H1 (cell line): ENCODE measurements at regions not wholly inside any gene's neighbourhood (a gene's known extent, or its start where the extent isn't known, plus 50 kb on each side); places are given as distances from the start of the nearest gene placed in this dataset.

Experiments
- BACH1 ChIP-seq: IDR thresholded peaks from 2 replicates; pipeline ENCODE4 v1.6.1; 2012; ENCODE audit warnings: low read length, improper control_type of control experiment
- BCL11A ChIP-seq, 2 experiments: IDR thresholded peaks; one replicate each; pipeline ENCODE4 v1.6.1; 2011; ENCODE audit warnings: low read depth in 2 of 2, low read length in 2 of 2, mild to moderate bottlenecking in 2 of 2
- HDAC2 ChIP-seq, 2 experiments: fragments of 300-600 bp in 1 of 2; sonication (generic) in 1 of 2; IDR thresholded peaks; 2 replicates each; pipeline ENCODE4 v1.6.1; 2011 to 2012; ENCODE audit warnings: low read depth in 2 of 2, low read length in 2 of 2, mild to moderate bottlenecking in 2 of 2, moderate library complexity in 2 of 2, borderline replicate concordance in 1 of 2, inconsistent platforms in 1 of 2
- HDAC6 ChIP-seq: IDR thresholded peaks from one replicate; pipeline ENCODE4 v1.7.1; 2012; ENCODE audit warnings: low read depth, mild to moderate bottlenecking, inconsistent platforms, low read length, moderate library complexity
- NANOG ChIP-seq: IDR thresholded peaks from 2 replicates; pipeline ENCODE4 v1.6.1; 2011; ENCODE audit warnings: low read length, low read depth, mild to moderate bottlenecking, inconsistent platforms; ENCODE audit not compliant: insufficient read depth, poor library complexity, severe bottlenecking
- TAF7 ChIP-seq: optimal IDR thresholded peaks from 2 replicates; pipeline ENCODE3; 2011; ENCODE audit warnings: low read depth, mild to moderate bottlenecking, inconsistent platforms, low read length, moderate library complexity, borderline replicate concordance
- TF ChIP-seq, protein P1 (sequence below): IDR thresholded peaks from 2 replicates; pipeline ENCODE4 v1.6.1; 2011; ENCODE audit warnings: low read depth, mild to moderate bottlenecking, low read length; ENCODE audit not compliant: insufficient read depth
- TF ChIP-seq, protein P2 (sequence below): IDR thresholded peaks from 2 replicates; pipeline ENCODE4 v1.6.1; 2012; ENCODE audit warnings: inconsistent platforms

DNA sequence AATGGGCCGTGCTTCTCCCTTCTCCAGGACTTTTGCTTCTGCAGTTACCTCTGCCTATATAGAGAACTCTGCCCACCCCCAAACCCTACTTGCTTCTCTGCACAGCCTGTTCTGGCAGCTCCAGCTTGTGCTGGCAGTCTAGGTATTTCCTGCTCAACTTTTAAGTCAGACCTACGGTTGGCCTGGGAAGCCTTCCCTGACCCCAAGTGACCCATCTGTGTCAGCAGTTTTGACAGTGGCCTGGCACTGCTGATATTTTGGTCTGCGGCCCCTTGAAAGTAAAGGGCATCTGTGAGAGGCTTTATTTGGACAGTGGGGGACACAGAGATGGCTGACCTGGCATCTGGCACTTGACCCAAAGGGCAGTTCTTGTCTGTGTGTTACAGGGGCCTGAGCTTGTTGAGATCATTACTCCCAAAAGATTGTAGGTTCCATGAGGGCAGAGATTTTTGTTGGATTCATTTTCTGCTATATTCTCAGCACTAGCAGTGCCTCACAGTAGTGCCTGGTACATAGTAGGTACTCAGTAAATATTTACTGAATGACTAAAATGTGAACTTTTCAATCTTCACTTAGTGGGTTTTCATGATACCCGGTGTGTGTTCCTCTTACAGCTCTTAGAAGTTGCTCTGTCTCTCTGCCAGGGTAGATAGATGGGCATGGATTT, 55.2 kb upstream of the TRAK1 start (continued):
- TF ChIP-seq, protein P1, sequence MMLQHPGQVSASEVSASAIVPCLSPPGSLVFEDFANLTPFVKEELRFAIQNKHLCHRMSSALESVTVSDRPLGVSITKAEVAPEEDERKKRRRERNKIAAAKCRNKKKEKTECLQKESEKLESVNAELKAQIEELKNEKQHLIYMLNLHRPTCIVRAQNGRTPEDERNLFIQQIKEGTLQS = no peak
- TF ChIP-seq BACH1 (no peak), HDAC6 (no peak), TAF7 (no peak), BCL11A (IDR thresholded peaks at IDR 0.05; ENCODE audit: low read depth in 2 of 2, low read length in 2 of 2) (no peak), NANOG (no peak), HDAC2 (IDR thresholded peaks at IDR 0.05; ENCODE audit: borderline replicate concordance in 1 of 2, low read depth in 2 of 2, low read length in 2 of 2) (no peak)
- TF ChIP-seq, protein P2, sequence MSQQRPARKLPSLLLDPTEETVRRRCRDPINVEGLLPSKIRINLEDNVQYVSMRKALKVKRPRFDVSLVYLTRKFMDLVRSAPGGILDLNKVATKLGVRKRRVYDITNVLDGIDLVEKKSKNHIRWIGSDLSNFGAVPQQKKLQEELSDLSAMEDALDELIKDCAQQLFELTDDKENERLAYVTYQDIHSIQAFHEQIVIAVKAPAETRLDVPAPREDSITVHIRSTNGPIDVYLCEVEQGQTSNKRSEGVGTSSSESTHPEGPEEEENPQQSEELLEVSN = no peak
